ENCODE measurements at regions not wholly inside any gene's neighbourhood (a gene's known extent, or its start where the extent isn't known, plus 50 kb on each side); places are given as distances from the start of the nearest gene placed in this dataset.

DNA sequence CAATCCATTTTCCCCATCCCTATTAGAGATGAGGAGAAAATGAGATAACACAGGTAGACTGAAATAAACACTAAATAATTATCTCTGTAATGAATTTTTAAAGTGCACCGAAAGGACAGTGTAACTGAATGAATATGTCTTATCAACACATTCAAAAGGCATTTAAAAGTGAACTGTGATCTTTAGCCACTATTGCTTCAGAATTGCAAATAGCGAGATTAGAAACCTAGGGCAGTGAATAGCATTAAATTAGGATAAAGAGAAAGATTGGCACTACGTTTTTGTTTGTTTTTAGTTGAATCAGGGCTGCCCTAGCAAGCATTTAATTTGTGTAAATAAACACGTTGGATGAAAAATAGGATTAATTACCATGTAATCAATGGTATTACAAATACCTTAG, 537.5 kb downstream of the ELAVL2 start:
- Mint-ChIP-seq H3K4me3 (no peak overlapping the region), H3K36me3 (ENCODE audit: low read depth) (no peaks in the 10 kb centered on the region; the same call in 1 of the 2 replicates), H3K27me3 (ENCODE audit: insufficient read depth) (no peaks in the 10 kb centered on the region; the same call in 1 of the 2 replicates), H3K4me1 (ENCODE audit: low read depth) (no peaks in the 10 kb centered on the region), H3K27ac (no peak overlapping the region), H3K9me3 (peaks cover 11% of the 10 kb centered on the region)
- TF ChIP-seq CTCF (IDR thresholded peaks at IDR 0.05), result no peak
- no peak for DNase-seq

DNA sequence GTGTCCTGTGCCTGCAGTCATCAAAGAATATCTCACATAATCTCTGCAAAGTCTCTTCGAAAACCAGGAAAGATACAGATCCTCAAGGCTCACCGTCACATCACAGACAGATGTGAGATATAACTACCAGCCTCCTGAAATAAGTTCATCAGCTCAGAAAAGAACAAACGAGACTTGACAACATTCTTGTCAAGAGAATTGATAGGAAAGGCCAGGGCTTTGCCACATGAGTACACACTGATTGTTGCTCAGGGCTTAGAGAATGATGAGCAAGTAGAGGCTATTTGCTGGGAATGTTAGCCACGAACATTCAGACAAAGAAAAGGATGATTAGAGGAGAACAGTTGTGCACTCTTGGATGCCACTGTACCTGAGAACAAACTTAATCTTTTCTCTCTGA, 535.1 kb downstream of the ELAVL2 start:
- H3K4me1 Mint-ChIP-seq (ENCODE audit: low read depth), result no peaks in the 10 kb centered on the region
- H3K9me3 Mint-ChIP-seq, result peaks cover 15% of the 10 kb centered on the region
- no peaks in the 10 kb centered on the region; the same call in 1 of the 2 replicates for H3K27me3 Mint-ChIP-seq (ENCODE audit: insufficient read depth)
- no peak overlapping the region for H3K27ac Mint-ChIP-seq
- no peak for DNase-seq
- no peak overlapping the region for H3K4me3 Mint-ChIP-seq
- no peak for TF ChIP-seq CTCF (IDR thresholded peaks at IDR 0.05)
- H3K36me3 Mint-ChIP-seq (ENCODE audit: low read depth), result no peaks in the 10 kb centered on the region; the same call in 1 of the 2 replicates

DNA sequence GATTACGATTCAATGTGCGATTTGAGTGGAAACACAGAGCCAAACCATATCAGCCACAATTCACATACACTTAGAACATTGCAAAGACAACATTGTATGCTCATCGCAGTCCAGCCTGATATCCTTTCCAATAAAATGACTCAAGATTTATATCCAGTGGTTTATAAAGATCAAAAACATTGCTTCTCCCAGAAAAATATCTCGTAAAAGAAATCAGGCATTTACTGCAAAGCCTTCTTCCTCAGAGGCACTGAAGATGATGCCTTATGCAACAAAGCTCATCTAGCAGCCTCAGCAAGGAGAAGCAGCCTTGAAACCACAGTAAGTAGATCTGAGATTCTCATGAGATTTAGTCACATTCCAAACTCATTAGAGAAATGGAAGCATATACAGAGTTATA, 523.8 kb downstream of the ELAVL2 start:
- H3K4me3 Mint-ChIP-seq, result no peak overlapping the region
- no peaks in the 10 kb centered on the region for H3K36me3 Mint-ChIP-seq (ENCODE audit: low read depth)
- no peaks in the 10 kb centered on the region for H3K27me3 Mint-ChIP-seq (ENCODE audit: insufficient read depth)
- no peak for DNase-seq
- no peaks in the 10 kb centered on the region for H3K4me1 Mint-ChIP-seq (ENCODE audit: low read depth)
- H3K9me3 Mint-ChIP-seq, result peaks cover 15% of the 10 kb centered on the region; the same call in 1 of the 2 replicates
- TF ChIP-seq CTCF (IDR thresholded peaks at IDR 0.05), result no peak
- no peak overlapping the region for H3K27ac Mint-ChIP-seq

DNA sequence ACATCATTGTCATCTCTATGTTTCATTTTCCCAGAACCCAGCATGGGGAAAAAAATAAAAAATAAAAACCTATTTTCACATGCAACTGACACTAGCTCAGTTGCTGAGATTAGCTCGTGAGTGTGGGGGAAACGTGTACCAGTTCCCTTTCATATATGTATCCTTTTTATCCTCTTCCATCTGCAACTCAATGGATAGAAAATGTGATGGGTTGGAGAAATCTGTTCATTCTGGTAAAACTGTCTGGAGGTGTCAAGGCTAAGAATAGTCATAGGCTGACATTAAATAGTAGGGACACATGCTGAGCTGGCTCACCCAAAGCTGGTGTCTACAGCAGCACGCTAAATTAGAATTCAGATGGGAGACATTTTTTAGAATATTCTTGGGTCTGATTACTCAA, 519.3 kb downstream of the ELAVL2 start:
- DNase-seq, result no peak
- Mint-ChIP-seq H3K9me3 (peaks cover 22% of the 10 kb centered on the region), H3K36me3 (ENCODE audit: low read depth) (no peaks in the 10 kb centered on the region), H3K4me1 (ENCODE audit: low read depth) (no peaks in the 10 kb centered on the region), H3K27me3 (ENCODE audit: insufficient read depth) (no peaks in the 10 kb centered on the region), H3K4me3 (no peak overlapping the region), H3K27ac (no peak overlapping the region)
- TF ChIP-seq CTCF (IDR thresholded peaks at IDR 0.05), result no peak

GRCh38 chr9:23307731-23308513, 518.1 kb downstream of the ELAVL2 start:
- no peak for DNase-seq
- no peak overlapping the region for H3K27ac Mint-ChIP-seq
- H3K27me3 Mint-ChIP-seq (ENCODE audit: insufficient read depth), result no peaks in the 10 kb centered on the region
- no peak for TF ChIP-seq CTCF (IDR thresholded peaks at IDR 0.05)
- H3K4me3 Mint-ChIP-seq, result no peak overlapping the region
- no peaks in the 10 kb centered on the region for H3K4me1 Mint-ChIP-seq (ENCODE audit: low read depth)
- H3K9me3 Mint-ChIP-seq, result peaks cover 23% of the 10 kb centered on the region
- H3K36me3 Mint-ChIP-seq (ENCODE audit: low read depth), result no peaks in the 10 kb centered on the region
